Gastroesophageal sphincter (tissue), 4 donors: ENCODE measurements at regions not wholly inside any gene's neighbourhood (a gene's known extent, or its start where the extent isn't known, plus 50 kb on each side); places are given as distances from the start of the nearest gene placed in this dataset.

ENCODE experiments used
- ATAC-seq: fragments of 150-250 bp; one replicate; pipeline ENCODE4 v1.9.1; 2016; ENCODE audit warnings: mild to moderate bottlenecking, moderate library complexity
- H3K27ac ChIP-seq, 4 donors: fragments of 200-600 bp; sonication (generic) in 3 of 4; 1 replicate in 3 of 4; 2 replicates in 1 of 4; pipeline ENCODE4 v1.5.1; 2016 to 2019
- H3K27me3 ChIP-seq: fragments of 200-600 bp; sonication (generic); one replicate; pipeline ENCODE4 v1.5.1; 2019
- H3K36me3 ChIP-seq, 2 donors: fragments of 200-600 bp; sonication (generic); one replicate each; pipeline ENCODE4 v1.5.1; 2019; ENCODE audit warnings: control low read depth in 1 of 2
- H3K4me1 ChIP-seq, 3 donors: fragments of 200-600 bp; sonication (generic); 1 replicate in 2 of 3; 2 replicates in 1 of 3; pipeline ENCODE4 v1.5.1; 2016 to 2019; ENCODE audit warnings: control low read depth in 2 of 3
- H3K4me3 ChIP-seq, 2 donors: fragments of 200-600 bp; sonication (generic); one replicate each; pipeline ENCODE4 v1.5.1; 2019; ENCODE audit warnings: mild to moderate bottlenecking in 1 of 2, moderate library complexity in 1 of 2
- H3K9me3 ChIP-seq, 3 donors: fragments of 200-600 bp; sonication (generic); one replicate each; pipeline ENCODE4 v1.5.1; 2017 to 2019; ENCODE audit warnings: control low read depth in 2 of 3
- EP300 ChIP-seq: sonication (generic); formaldehyde crosslinking; IDR thresholded peaks from one replicate; pipeline ENCODE4 v1.6.1; 2017; ENCODE audit warnings: antibody characterized with exemption, mild to moderate bottlenecking
- POLR2A ChIP-seq, 2 donors: fragments of 450-650 bp; IDR thresholded peaks; one replicate each; pipeline ENCODE4 v1.6.1; 2017; ENCODE audit warnings: antibody characterized with exemption in 2 of 2, mild to moderate bottlenecking in 2 of 2, moderate library complexity in 1 of 2
- POLR2AphosphoS5 ChIP-seq: sonication (generic); formaldehyde crosslinking; IDR thresholded peaks from one replicate; pipeline ENCODE4 v1.6.1; 2017; ENCODE audit warnings: antibody characterized with exemption
- WGBS, 2 donors: methylation state at CpG; one replicate each; pipeline ENCODE4 v1.1.5; 2018; ENCODE audit warnings: low coverage in 1 of 2; 5-methylcytosine and 5-hydroxymethylcytosine counted together
- TF ChIP-seq, protein P1 (sequence below), 4 experiments: fragments of 200-600 bp in 2 of 4; fragments of 450-650 bp in 2 of 4; sonication (generic) in 1 of 4; IDR thresholded peaks; one replicate each; pipeline ENCODE4 v1.5.1; 2017 to 2019; ENCODE audit warnings: antibody characterized with exemption in 4 of 4, mild to moderate bottlenecking in 2 of 4, moderate library complexity in 2 of 4

DNA sequence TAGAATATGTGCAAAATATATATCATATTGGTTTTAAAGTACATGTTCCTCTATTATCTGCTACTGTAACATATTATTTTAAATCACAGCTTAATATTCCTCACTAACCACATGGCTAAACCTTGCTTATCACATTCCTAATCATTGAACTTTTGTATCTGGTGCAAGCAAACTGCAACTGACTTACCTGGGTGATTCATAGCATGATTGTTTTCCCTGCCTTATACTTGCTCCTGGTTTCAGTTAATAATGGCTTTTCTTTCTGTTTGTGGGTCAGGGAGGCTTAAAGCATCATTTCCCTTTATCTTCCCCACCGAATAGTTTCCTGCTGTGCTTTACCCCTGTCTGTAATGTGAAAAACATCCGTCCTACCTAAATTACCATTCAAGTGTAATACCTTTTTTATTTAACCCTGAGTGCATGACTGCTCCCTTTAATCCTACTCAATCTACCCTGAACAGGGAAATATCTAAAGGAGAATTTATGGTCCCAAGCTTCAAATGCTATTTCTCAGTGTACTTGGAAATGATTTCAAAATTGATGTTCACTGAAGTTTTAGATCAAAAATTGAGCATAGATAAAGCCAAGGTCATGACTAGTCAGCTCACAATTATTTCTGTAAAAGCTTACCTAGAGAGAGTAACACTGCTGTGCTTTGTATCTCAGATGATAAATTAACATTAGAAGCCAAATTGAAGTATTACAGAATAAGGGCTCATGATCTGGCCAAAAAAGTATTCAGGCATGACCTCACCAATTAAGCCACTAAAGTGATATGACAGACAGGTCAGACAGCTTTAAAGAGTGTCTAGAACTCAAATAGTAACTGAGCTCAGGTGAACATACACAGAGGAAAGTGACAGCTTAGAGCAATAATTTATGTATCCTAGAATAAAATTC is 507.1 kb downstream of the BRINP3 start:
- TF ChIP-seq POLR2AphosphoS5 = no peak
- TF ChIP-seq EP300 = no peak
- TF ChIP-seq POLR2A (IDR thresholded peaks at IDR 0.05) = no peak
- TF ChIP-seq, protein P1, sequence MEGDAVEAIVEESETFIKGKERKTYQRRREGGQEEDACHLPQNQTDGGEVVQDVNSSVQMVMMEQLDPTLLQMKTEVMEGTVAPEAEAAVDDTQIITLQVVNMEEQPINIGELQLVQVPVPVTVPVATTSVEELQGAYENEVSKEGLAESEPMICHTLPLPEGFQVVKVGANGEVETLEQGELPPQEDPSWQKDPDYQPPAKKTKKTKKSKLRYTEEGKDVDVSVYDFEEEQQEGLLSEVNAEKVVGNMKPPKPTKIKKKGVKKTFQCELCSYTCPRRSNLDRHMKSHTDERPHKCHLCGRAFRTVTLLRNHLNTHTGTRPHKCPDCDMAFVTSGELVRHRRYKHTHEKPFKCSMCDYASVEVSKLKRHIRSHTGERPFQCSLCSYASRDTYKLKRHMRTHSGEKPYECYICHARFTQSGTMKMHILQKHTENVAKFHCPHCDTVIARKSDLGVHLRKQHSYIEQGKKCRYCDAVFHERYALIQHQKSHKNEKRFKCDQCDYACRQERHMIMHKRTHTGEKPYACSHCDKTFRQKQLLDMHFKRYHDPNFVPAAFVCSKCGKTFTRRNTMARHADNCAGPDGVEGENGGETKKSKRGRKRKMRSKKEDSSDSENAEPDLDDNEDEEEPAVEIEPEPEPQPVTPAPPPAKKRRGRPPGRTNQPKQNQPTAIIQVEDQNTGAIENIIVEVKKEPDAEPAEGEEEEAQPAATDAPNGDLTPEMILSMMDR (IDR thresholded peaks at IDR 0.05) = no peak
- Histone ChIP-seq H3K36me3 (no peaks in the 10 kb centered on the region), H3K4me3 (no peak overlapping the region), H3K4me1 (no peaks in the 10 kb centered on the region), H3K27ac (no peak overlapping the region), H3K27me3 (no peaks in the 10 kb centered on the region), H3K9me3 (peaks cover 0 to under 1% (median 0%) of the 10 kb centered on the region in 3 donors)
- 43% methylated on average over 2 of the region's 2 CpGs; no CpG with 5 or more reads in 1 of the 2 donors for WGBS, 2 donors
- ATAC-seq = no peak

DNA sequence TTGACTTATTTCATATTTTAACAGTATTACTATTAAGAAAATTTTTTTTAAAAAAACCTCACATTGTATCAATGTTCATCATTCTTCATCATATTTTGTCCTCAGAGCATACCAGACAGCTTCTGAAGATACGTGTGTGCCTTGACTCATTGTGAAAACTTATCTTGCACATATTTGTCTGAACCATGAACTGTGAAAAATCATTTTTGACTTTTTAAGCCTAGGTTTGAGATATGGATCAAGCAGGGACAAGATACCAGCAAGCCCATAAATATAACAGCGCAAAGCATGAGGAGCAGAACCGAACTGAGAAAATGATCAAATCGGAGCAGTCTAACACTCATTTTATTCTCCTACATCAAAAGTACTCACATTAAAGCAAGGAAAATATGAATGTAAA is 506.0 kb downstream of the BRINP3 start:
- Histone ChIP-seq H3K9me3 (peaks cover 0 to 12% (median 2%) of the 10 kb centered on the region in 3 donors), H3K4me1 (no peaks in the 10 kb centered on the region), H3K27me3 (no peaks in the 10 kb centered on the region), H3K4me3 (no peak overlapping the region), H3K36me3 (no peaks in the 10 kb centered on the region), H3K27ac (no peak overlapping the region)
- no peak for TF ChIP-seq POLR2A (IDR thresholded peaks at IDR 0.05)
- TF ChIP-seq POLR2AphosphoS5 = no peak
- TF ChIP-seq EP300 = no peak
- TF ChIP-seq, protein P1 (IDR thresholded peaks at IDR 0.05) = no peak
- 86 to 93% methylated on average over 3 to 4 of the region's 4 CpGs for WGBS, 2 donors
- ATAC-seq = no peak

DNA sequence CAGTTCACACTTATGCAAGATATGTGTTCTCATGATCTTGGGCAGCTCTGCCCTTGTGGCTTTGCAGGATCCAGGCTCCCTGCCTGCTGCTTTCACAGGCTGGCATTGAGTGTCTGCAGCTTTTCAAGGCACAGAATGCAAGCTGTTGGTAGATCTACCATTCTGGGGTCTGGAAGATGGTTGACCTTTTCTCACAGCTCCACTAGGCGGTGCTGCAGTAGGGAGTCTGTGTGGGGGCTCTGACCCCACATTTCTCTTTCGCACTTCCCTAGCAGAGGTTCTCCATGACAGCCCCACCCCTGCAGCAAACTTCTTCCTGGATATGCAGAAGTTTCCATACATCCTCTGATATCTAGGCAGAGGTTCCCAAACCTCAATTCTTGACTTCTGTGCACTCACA is 500.5 kb downstream of the BRINP3 start:
- Histone ChIP-seq H3K9me3 (peaks cover 0 to 35% (median 2%) of the 10 kb centered on the region in 3 donors), H3K27me3 (no peaks in the 10 kb centered on the region), H3K27ac (no peak overlapping the region), H3K4me1 (no peaks in the 10 kb centered on the region), H3K4me3 (no peak overlapping the region), H3K36me3 (no peaks in the 10 kb centered on the region)
- TF ChIP-seq POLR2A (IDR thresholded peaks at IDR 0.05) = no peak
- no peak for TF ChIP-seq EP300
- TF ChIP-seq POLR2AphosphoS5 = no peak
- TF ChIP-seq, protein P1 (IDR thresholded peaks at IDR 0.05) = no peak
- no CpG with 5 or more reads among the region's 2 CpGs for WGBS, 2 donors
- ATAC-seq = no peak

DNA sequence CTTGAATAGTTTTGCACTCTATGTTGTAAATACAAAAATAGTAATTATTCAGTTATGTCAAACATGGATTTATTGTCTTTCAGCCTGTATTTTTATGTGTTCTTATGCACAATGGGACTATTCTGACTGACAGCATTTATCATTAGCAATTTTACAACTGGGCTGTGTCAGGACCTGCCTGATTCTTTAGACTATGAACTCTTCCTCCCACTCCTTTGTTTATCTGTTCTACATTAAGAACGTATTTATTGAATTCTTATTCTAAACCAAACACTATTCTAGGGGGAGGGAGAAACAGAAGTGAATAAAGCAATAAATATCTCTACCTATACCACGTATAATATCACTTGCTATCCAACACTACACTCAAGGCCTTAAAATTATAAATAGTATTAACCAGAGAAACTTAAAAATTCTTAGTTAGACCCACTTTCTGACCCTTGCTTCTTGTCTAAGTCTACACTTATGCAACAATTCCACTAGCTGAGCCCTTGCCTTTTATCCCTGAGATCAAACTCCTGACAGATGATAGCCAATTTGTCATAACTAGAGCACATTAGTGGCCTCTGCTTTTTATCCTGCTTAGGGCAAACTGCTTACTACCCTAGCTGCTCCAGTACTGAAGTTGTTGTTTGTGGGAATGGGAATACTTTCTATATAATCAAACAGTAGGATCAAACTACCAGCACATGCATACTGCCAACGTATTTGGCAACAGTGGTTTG is 494.3 kb downstream of the BRINP3 start:
- no peak for ATAC-seq
- Histone ChIP-seq H3K27me3 (no peaks in the 10 kb centered on the region), H3K4me3 (no peak overlapping the region), H3K4me1 (no peaks in the 10 kb centered on the region), H3K27ac (no peak overlapping the region), H3K9me3 (peaks cover 0 to 9% (median 0%) of the 10 kb centered on the region in 3 donors), H3K36me3 (no peaks in the 10 kb centered on the region)
- 63 to 69% methylated on average over 3 of the region's 3 CpGs for WGBS, 2 donors
- TF ChIP-seq, protein P1 (IDR thresholded peaks at IDR 0.05) = no peak
- TF ChIP-seq POLR2AphosphoS5 = no peak
- TF ChIP-seq EP300 = no peak
- TF ChIP-seq POLR2A (IDR thresholded peaks at IDR 0.05) = no peak
